H1 (cell line): ENCODE measurements at regions not wholly inside any gene's neighbourhood (a gene's known extent, or its start where the extent isn't known, plus 50 kb on each side); places are given as distances from the start of the nearest gene placed in this dataset.
A peak's percentile ranks its signal among the peaks of the same experiment; 100 is the strongest.

Experiments used
- CTCF ChIA-PET: fragments of 300-600 bp; sonication (Branson Sonifier 250); formaldehyde crosslinking; loops from one replicate; lab custom pipeline; 2021; ENCODE audit not compliant: partially characterized antibody; lab: Charles Lee
- POLR2A ChIA-PET: fragments of 300-600 bp; sonication (Branson Sonifier 250); formaldehyde crosslinking; loops from one replicate; lab custom pipeline; 2021; ENCODE audit warnings: inconsistent platforms; ENCODE audit not compliant: partially characterized antibody; lab: Charles Lee
- DNase-seq, 2 experiments: peaks; one replicate each; pipeline versions ENCODE4 v3.0.0 to v3.0.0-alpha.2; 2010 to 2022; ENCODE audit warnings: low spot score in 2 of 2, low read depth in 1 of 2, mixed read lengths in 1 of 2
- FAIRE-seq: peaks from 2 replicates; lab custom pipeline; 2011; peaks lifted over from hg19 to GRCh38; lab: Jason Lieb, UNC
- H2AFZ ChIP-seq: 2 replicates; pipeline ENCODE4 v1.8.1; 2012; ENCODE audit warnings: low read length, inconsistent platforms
- H2AK5ac ChIP-seq: 2 replicates; pipeline ENCODE4 v1.6.1; 2013; ENCODE audit warnings: low read depth, low read length
- H2BK120ac ChIP-seq: replicated peaks from 2 replicates; pipeline ENCODE3; 2013; ENCODE audit warnings: low read depth, low read length, inconsistent platforms
- H2BK12ac ChIP-seq: 2 replicates; pipeline ENCODE4 v1.6.1; 2013; ENCODE audit warnings: low read depth, low read length
- H2BK15ac ChIP-seq: 2 replicates; pipeline ENCODE4 v1.6.1; 2013; ENCODE audit warnings: low read length
- H2BK20ac ChIP-seq: 2 replicates; pipeline ENCODE4 v1.6.1; 2013; ENCODE audit warnings: low read length
- H2BK5ac ChIP-seq: 2 replicates; pipeline ENCODE4 v1.6.1; 2013; ENCODE audit warnings: low read depth, low read length
- H3K14ac ChIP-seq: 2 replicates; pipeline ENCODE4 v1.6.1; 2013; ENCODE audit warnings: inconsistent platforms; ENCODE audit not compliant: insufficient read length
- H3K18ac ChIP-seq: 2 replicates; pipeline ENCODE4 v1.6.1; 2013; ENCODE audit warnings: low read length; ENCODE audit errors: extremely low read depth
- H3K23ac ChIP-seq: 2 replicates; pipeline ENCODE4 v1.6.1; 2013; ENCODE audit warnings: inconsistent platforms; ENCODE audit not compliant: insufficient read length
- H3K23me2 ChIP-seq: 2 replicates; pipeline ENCODE4 v1.6.1; 2013; ENCODE audit warnings: low read depth, low read length
- H3K27ac ChIP-seq: 2 replicates; pipeline ENCODE4 v1.6.1; 2011; ENCODE audit warnings: low read depth, low read length, inconsistent platforms
- H3K27me3 ChIP-seq, 4 experiments: replicated peaks in 1 of 4; 1 replicate in 1 of 4; 2 replicates in 3 of 4; pipeline versions ENCODE4 v1.6.1 to v1.8.1; 2011 to 2013; ENCODE audit warnings: low read length in 3 of 4, mild to moderate bottlenecking in 3 of 4, inconsistent platforms in 2 of 4, mixed read lengths in 2 of 4, moderate library complexity in 1 of 4; ENCODE audit not compliant: control insufficient read depth in 3 of 4, insufficient read depth in 3 of 4; ENCODE audit errors: extremely low read depth in 1 of 4
- H3K36me3 ChIP-seq, 4 experiments: 2 replicates each; pipeline versions ENCODE4 v1.6.1 to v1.8.1; 2011 to 2013; ENCODE audit warnings: mild to moderate bottlenecking in 4 of 4, low read length in 3 of 4, moderate library complexity in 2 of 4, control low read depth in 1 of 4, inconsistent platforms in 1 of 4; ENCODE audit not compliant: insufficient read depth in 4 of 4, control insufficient read depth in 2 of 4
- H3K4ac ChIP-seq: replicated peaks from 2 replicates; pipeline ENCODE3; 2013; ENCODE audit warnings: low read length, low read depth, mixed read lengths, inconsistent platforms; ENCODE audit not compliant: insufficient read length
- H3K4me1 ChIP-seq, 4 experiments: replicated peaks in 1 of 4; 1 replicate in 1 of 4; 2 replicates in 3 of 4; pipeline versions ENCODE4 v1.6.1 to v1.8.1; 2011 to 2013; ENCODE audit warnings: low read length in 3 of 4, inconsistent platforms in 2 of 4, mixed read lengths in 1 of 4; ENCODE audit not compliant: insufficient read depth in 4 of 4, control insufficient read depth in 3 of 4
- H3K4me2 ChIP-seq, 2 experiments: 2 replicates each; pipeline versions ENCODE4 v1.6.1 to v1.8.1; 2011 to 2013; ENCODE audit warnings: low read depth in 2 of 2, low read length in 2 of 2, control low read depth in 1 of 2, inconsistent platforms in 1 of 2, mild to moderate bottlenecking in 1 of 2; ENCODE audit not compliant: insufficient read depth in 1 of 2
- H3K4me3 ChIP-seq, 4 experiments: fragments of 200-600, 300-600 bp in 1 of 4; sonication (generic), shearing (Covaris generic), sonication (Bioruptor Twin) in 1 of 4; 2 replicates each; pipeline versions ENCODE4 v1.5.1 to v1.8.1; 2011 to 2016; ENCODE audit warnings: low read length in 4 of 4, low read depth in 3 of 4, control low read depth in 2 of 4, inconsistent platforms in 2 of 4, mild to moderate bottlenecking in 2 of 4, mixed read lengths in 1 of 4, moderate library complexity in 1 of 4; ENCODE audit not compliant: insufficient read depth in 2 of 4; ENCODE audit errors: extremely low read depth in 1 of 4
- H3K56ac ChIP-seq: replicated peaks from 2 replicates; pipeline ENCODE3; 2013; ENCODE audit warnings: low read depth, mild to moderate bottlenecking, mixed read lengths, low read length, inconsistent platforms; ENCODE audit not compliant: insufficient read length
- H3K79me1 ChIP-seq: 2 replicates; pipeline ENCODE4 v1.6.1; 2013; ENCODE audit warnings: low read depth, low read length, control low read depth
- H3K79me2 ChIP-seq, 2 experiments: 2 replicates each; pipeline versions ENCODE4 v1.6.1 to v1.8.1; 2012 to 2013; ENCODE audit warnings: low read length in 2 of 2, mild to moderate bottlenecking in 2 of 2, inconsistent platforms in 1 of 2; ENCODE audit not compliant: insufficient read depth in 2 of 2, control insufficient read depth in 1 of 2
- H3K9ac ChIP-seq, 4 experiments: replicated peaks in 1 of 4; 1 replicate in 1 of 4; 2 replicates in 3 of 4; pipeline versions ENCODE4 v1.6.1 to v1.8.1; 2011 to 2013; ENCODE audit warnings: low read depth in 3 of 4, low read length in 3 of 4, control low read depth in 2 of 4, mild to moderate bottlenecking in 2 of 4, moderate library complexity in 2 of 4, inconsistent platforms in 1 of 4; ENCODE audit errors: extremely low read depth in 1 of 4
- H3K9me3 ChIP-seq, 2 experiments: 2 replicates each; pipeline versions ENCODE4 v1.6.1 to v1.8.1; 2012 to 2013; ENCODE audit warnings: mild to moderate bottlenecking in 2 of 2, moderate library complexity in 2 of 2, control low read depth in 1 of 2, inconsistent platforms in 1 of 2, low read depth in 1 of 2, low read length in 1 of 2, mixed read lengths in 1 of 2; ENCODE audit not compliant: insufficient read depth in 2 of 2
- H4K20me1 ChIP-seq, 2 experiments: replicated peaks in 1 of 2; 2 replicates each; pipeline versions ENCODE3 to v1.8.1; 2011 to 2013; ENCODE audit warnings: inconsistent platforms in 2 of 2, low read length in 2 of 2, mild to moderate bottlenecking in 1 of 2; ENCODE audit not compliant: insufficient read depth in 2 of 2, control insufficient read depth in 1 of 2
- H4K5ac ChIP-seq: 2 replicates; pipeline ENCODE4 v1.6.1; 2013; ENCODE audit warnings: low read length, low read depth, mixed read lengths, inconsistent platforms; ENCODE audit not compliant: insufficient read length
- H4K8ac ChIP-seq: 2 replicates; pipeline ENCODE4 v1.8.0; 2013; ENCODE audit warnings: mild to moderate bottlenecking, moderate library complexity, low read length, inconsistent platforms; ENCODE audit not compliant: insufficient read depth; ENCODE audit errors: extremely low read depth
- H4K91ac ChIP-seq: replicated peaks from 2 replicates; pipeline ENCODE3; 2013; ENCODE audit warnings: low read length, mixed read lengths, inconsistent platforms; ENCODE audit not compliant: insufficient read length
- CBX8 ChIP-seq: fragments of 300-800, 300-1000 bp; sonication (generic); IDR thresholded peaks from 2 replicates; pipeline ENCODE4 v1.7.1; 2016; ENCODE audit warnings: low read depth, low read length, borderline replicate concordance
- CHD1 ChIP-seq: IDR thresholded peaks from 2 replicates; pipeline ENCODE4 v1.6.1; 2012; ENCODE audit warnings: low read depth, low read length, improper control_type of control experiment
- KDM5A ChIP-seq: fragments of 200-600 bp; IDR thresholded peaks from 2 replicates; pipeline ENCODE4 v1.7.1; 2012; ENCODE audit warnings: mild to moderate bottlenecking, low read length, inconsistent platforms, mixed read lengths
- MAX ChIP-seq: IDR thresholded peaks from 2 replicates; pipeline ENCODE4 v1.6.1; 2012; ENCODE audit warnings: inconsistent platforms
- TAF1 ChIP-seq: IDR thresholded peaks from 2 replicates; pipeline ENCODE4 v1.6.1; 2011; ENCODE audit warnings: mild to moderate bottlenecking, low read depth, low read length
- WGBS, 2 experiments: shearing (Covaris generic) in 1 of 2; methylation state at CpG; one replicate each; pipeline versions ENCODE4 v1.1.6 to v1.1.7; 2013 to 2015; ENCODE audit warnings: low lambda C conversion rate in 2 of 2, mixed read lengths in 2 of 2, inconsistent platforms in 1 of 2, low coverage in 1 of 2, missing lambda C conversion rate in 1 of 2; ENCODE audit not compliant: insufficient replicate concordance in 2 of 2, insufficient coverage in 1 of 2, insufficient read length in 1 of 2; ENCODE audit errors: extremely low coverage in 1 of 2, missing lambda C conversion rate in 1 of 2; 5-methylcytosine and 5-hydroxymethylcytosine counted together

- POLR2A ChIA-PET = interaction anchor here (1.0 kb wide), 1 partner anchor 8 kb away, joined by 3 read pairs; no protein-coding TSS in a partner anchor
Measured at GRCh38 chr6:43978473-43979346, 148.5 kb downstream of the MRPL14 start.

More at GRCh38 chr6:43978473-43979346, 148.5 kb downstream of the MRPL14 start:
- no peaks in the 10 kb centered on the region for H4K20me1 ChIP-seq
- H2BK15ac ChIP-seq = no peak overlapping the region
- H4K91ac ChIP-seq = no peak overlapping the region
- no peaks in the 10 kb centered on the region for H3K79me2 ChIP-seq
- no peak overlapping the region for H3K14ac ChIP-seq
- no peaks in the 10 kb centered on the region for H3K4me1 ChIP-seq
- H3K9me3 ChIP-seq = no peaks in the 10 kb centered on the region
- H3K36me3 ChIP-seq = no peaks in the 10 kb centered on the region
- H3K23ac ChIP-seq = no peak overlapping the region
- no peak overlapping the region for H3K56ac ChIP-seq
- FAIRE-seq (no peak), DNase-seq (peak in 1 of 2 experiments; percentile 39)
- H2BK120ac ChIP-seq = no peak overlapping the region
- no peak overlapping the region for H3K4ac ChIP-seq
- no peak overlapping the region for H2AFZ ChIP-seq
- WGBS, 2 experiments = 89% methylated on average over 11 of the region's 13 CpGs; no CpG with 5 or more reads in 1 of the 2 experiments
- H4K8ac ChIP-seq = no peak overlapping the region
- no peak overlapping the region for H3K9ac ChIP-seq
- no peaks in the 10 kb centered on the region for H3K79me1 ChIP-seq
- no peak overlapping the region for H2AK5ac ChIP-seq
- H2BK12ac ChIP-seq = 0 out of 2 replicates have a peak overlapping the region, but pooled peaks have one; percentile 27
- TF ChIP-seq CHD1 (no peak), TAF1 (no peak), KDM5A (no peak), CBX8 (no peak), MAX (no peak)
- no peak overlapping the region for H2BK20ac ChIP-seq
- no peak overlapping the region for H3K4me3 ChIP-seq
- H2BK5ac ChIP-seq = no peak overlapping the region
- no peaks in the 10 kb centered on the region for H3K23me2 ChIP-seq
- CTCF ChIA-PET = interaction anchor here (0.7 to 7.1 kb wide), 13 partner anchors 11 to 204 kb away, joined by 3 to 35 read pairs (median 4); no protein-coding TSS in a partner anchor
- no peak overlapping the region for H3K18ac ChIP-seq
- no peak overlapping the region for H3K27ac ChIP-seq
- H3K4me2 ChIP-seq = no peak overlapping the region
- H3K27me3 ChIP-seq = no peaks in the 10 kb centered on the region
- no peak overlapping the region for H4K5ac ChIP-seq
